ENCODE measurements at regions not wholly inside any gene's neighbourhood (a gene's known extent, or its start where the extent isn't known, plus 50 kb on each side); places are given as distances from the start of the nearest gene placed in this dataset.

DNA sequence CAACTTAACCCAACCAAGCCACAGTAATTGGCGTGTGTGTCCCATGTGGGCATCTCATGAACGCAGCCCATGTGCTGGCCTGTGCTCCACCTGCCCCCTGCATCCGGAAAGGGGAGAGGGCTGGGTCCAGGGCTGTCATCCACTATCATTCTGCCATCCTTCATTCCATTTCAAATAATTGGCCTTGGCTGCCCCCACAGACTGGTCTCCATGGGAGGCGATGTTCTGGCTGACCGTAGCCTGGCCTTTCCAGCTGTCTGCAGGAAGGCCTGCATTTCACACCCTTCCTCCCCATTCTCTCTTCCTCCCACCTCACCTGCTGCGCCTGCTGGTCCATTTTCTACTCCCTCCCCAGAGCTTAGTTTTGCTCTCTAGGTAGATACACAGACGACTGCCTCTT lies 442.8 kb downstream of the COG6 start:
- CTCF ChIA-PET = no interaction called here
- POLR2A ChIA-PET = no interaction called here
- TF ChIP-seq FOXK2 (IDR thresholded peaks at IDR 0.05) = no peak
- no peak for DNase-seq (ENCODE audit: extremely low spot score)

DNA sequence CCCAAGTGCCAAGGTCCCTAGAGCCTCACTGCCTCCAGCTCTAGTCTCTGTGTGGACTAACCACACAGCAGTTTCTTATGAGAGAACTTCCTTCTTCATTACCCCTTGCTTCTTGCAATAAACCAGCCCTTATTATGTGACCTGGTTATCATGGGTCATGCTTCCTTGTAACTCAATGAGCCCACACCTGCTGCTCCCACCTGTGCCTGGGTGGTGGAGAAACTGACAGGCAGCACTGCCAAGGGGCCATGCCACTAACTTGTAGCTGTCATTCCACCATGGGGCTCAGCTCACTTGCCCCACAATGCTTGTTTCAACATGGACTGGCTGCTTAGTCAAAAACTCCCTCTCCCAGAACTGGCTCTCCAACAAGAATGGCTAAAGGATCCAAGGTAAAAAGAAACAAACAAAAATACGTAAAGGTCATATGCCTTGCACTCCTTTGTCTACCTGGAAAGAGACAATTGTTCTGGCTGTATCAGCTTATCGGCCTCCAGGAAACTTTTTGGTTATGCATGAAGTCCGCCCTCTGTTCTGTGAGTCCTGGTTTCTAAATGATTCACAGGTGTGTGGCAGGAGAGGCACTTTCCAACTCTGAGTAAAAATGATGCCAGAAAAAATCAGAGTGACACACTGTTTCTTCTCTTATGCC lies 446.4 kb downstream of the COG6 start:
- no peak for TF ChIP-seq FOXA1 (IDR thresholded peaks at IDR 0.05)
- TF ChIP-seq L3MBTL2 (conservative IDR thresholded peaks at IDR 0.05) = no peak
- no peak for TF ChIP-seq FOXM1 (IDR thresholded peaks at IDR 0.05; ENCODE audit: borderline replicate concordance)
- TF ChIP-seq LEF1 (IDR thresholded peaks at IDR 0.05; ENCODE audit: borderline replicate concordance) = no peak
- no peak for TF ChIP-seq CTBP1 (IDR thresholded peaks at IDR 0.05; ENCODE audit: borderline replicate concordance)
- TF ChIP-seq BHLHE40 (IDR thresholded peaks at IDR 0.05; ENCODE audit: borderline replicate concordance) = no peak
- TF ChIP-seq, protein P1, sequence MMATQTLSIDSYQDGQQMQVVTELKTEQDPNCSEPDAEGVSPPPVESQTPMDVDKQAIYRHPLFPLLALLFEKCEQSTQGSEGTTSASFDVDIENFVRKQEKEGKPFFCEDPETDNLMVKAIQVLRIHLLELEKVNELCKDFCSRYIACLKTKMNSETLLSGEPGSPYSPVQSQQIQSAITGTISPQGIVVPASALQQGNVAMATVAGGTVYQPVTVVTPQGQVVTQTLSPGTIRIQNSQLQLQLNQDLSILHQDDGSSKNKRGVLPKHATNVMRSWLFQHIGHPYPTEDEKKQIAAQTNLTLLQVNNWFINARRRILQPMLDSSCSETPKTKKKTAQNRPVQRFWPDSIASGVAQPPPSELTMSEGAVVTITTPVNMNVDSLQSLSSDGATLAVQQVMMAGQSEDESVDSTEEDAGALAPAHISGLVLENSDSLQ (IDR thresholded peaks at IDR 0.05) = no peak
- no peak for TF ChIP-seq TARDBP (IDR thresholded peaks at IDR 0.05)
- TF ChIP-seq ZNF384 (IDR thresholded peaks at IDR 0.05) = no peak
- no peak for TF ChIP-seq SP1 (IDR thresholded peaks at IDR 0.05)
- TF ChIP-seq HDGF (IDR thresholded peaks at IDR 0.05; ENCODE audit: borderline replicate concordance) = no peak
- no peak for TF ChIP-seq FOXK2 (IDR thresholded peaks at IDR 0.05)
- TF ChIP-seq ELF4 (IDR thresholded peaks at IDR 0.05) = no peak
- no peak for TF ChIP-seq ARNT (IDR thresholded peaks at IDR 0.05)
- TF ChIP-seq NFRKB (IDR thresholded peaks at IDR 0.05) = no peak
- no peak for TF ChIP-seq SUZ12 (IDR thresholded peaks at IDR 0.05)
- ChIA-PET POLR2A (no interaction called here), CTCF (no interaction called here)
- DNase-seq (ENCODE audit: extremely low spot score) = no peak

DNA sequence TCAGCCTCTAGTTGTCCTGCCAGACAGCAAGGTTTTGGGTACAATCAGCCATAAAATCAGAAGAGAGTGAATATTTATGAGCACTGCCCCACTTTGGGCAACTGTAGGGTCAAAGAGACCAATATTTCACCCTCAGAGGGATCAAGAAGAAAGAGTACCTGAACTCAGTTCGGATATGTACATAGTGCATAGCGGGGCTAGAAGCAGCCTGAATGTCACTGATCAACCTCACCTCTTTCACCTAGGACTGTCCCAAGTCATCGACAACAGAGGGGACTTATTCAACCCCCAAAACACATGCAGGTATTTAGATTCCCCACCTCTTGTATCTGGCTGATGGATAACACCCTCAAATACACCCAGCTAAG lies 446.9 kb downstream of the COG6 start:
- ChIA-PET POLR2A (no interaction called here), CTCF (no interaction called here)
- no peak for DNase-seq (ENCODE audit: extremely low spot score)
- TF ChIP-seq ARNT (IDR thresholded peaks at IDR 0.05) = no peak
- TF ChIP-seq FOXM1 (IDR thresholded peaks at IDR 0.05; ENCODE audit: borderline replicate concordance) = no peak
- TF ChIP-seq FOXA1 (IDR thresholded peaks at IDR 0.05) = no peak

DNA sequence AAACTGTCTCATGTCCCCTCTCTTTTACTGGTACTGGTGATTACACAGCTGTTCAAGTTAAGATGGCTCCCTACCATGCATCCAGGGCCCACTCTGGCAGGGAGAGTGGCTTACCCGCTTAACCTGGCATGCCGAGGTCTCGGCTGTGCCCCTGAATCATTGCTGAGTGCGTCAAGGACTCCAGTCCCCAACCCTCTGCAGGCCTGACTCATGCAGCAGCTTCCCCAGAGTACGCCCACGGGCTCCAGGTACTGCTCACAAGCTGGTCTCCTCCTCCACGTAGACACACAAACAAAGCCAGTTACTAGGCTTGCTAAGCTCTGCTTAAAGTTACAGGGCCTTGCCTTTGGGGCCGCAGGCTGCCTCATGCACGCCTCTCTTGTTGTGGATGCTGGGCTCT lies 447.4 kb downstream of the COG6 start:
- CTCF ChIA-PET = no interaction called here
- POLR2A ChIA-PET = no interaction called here

DNA sequence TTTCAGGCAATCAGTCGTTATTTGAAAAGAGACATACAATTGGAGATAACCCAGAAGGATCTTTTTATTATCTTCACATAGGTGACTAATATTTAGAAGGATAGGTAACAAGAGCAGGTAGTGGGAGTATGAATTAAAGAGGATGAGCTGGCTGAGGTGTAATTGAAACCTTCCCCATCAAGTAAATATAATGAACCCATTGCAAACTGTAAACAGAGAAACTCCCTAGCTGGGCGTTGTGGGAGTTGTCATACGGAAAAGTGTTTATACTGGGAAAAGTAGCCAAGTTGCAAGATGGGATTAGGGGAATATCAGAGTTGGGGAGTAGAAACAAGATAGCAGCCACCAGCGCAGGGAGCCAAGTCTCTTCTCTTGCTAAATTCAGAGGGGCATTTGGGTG lies 448.4 kb downstream of the COG6 start:
- TF ChIP-seq FOXA1 (IDR thresholded peaks at IDR 0.05) (no peak), ARNT (IDR thresholded peaks at IDR 0.05) (no peak), TARDBP (IDR thresholded peaks at IDR 0.05) (no peak), NFRKB (IDR thresholded peaks at IDR 0.05) (no peak)
- DNase-seq (ENCODE audit: extremely low spot score) = no peak
- ChIA-PET POLR2A (no interaction called here), CTCF (no interaction called here)

More for the DNA sequence above, 447.4 kb downstream of the COG6 start:
- no peak for TF ChIP-seq HDGF (IDR thresholded peaks at IDR 0.05; ENCODE audit: borderline replicate concordance)
- no peak for TF ChIP-seq ARNT (IDR thresholded peaks at IDR 0.05)
- no peak for DNase-seq (ENCODE audit: extremely low spot score)

DNA sequence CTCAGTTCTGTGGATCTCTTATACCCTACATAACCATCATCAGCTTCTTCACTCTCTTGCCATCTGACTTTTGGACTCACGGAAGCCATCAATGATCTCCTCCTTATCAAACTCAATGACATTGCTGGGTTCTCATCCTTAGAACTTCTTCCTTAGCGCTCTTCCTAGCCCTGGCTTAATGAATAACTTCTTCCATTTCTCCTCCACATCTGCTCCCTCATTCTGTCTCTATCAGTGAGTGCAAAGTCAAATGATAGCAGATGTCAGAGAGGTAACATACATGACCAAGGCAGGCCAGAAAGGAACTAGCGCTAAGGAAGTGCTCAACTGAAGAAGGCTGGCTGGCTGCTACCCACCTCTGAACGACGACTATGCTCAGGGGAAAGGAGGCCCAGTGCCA lies 449.8 kb downstream of the COG6 start:
- POLR2A ChIA-PET = no interaction called here
- TF ChIP-seq CTBP1 (IDR thresholded peaks at IDR 0.05; ENCODE audit: borderline replicate concordance) (no peak), FOXK2 (IDR thresholded peaks at IDR 0.05) (no peak), ARNT (IDR thresholded peaks at IDR 0.05) (no peak), L3MBTL2 (conservative IDR thresholded peaks at IDR 0.05) (no peak), ZNF384 (IDR thresholded peaks at IDR 0.05) (no peak), NFRKB (IDR thresholded peaks at IDR 0.05) (no peak), SUZ12 (IDR thresholded peaks at IDR 0.05) (no peak), ELF4 (IDR thresholded peaks at IDR 0.05) (no peak)
- TF ChIP-seq, protein P1 (IDR thresholded peaks at IDR 0.05) = no peak
- CTCF ChIA-PET = no interaction called here
- no peak for DNase-seq (ENCODE audit: extremely low spot score)

DNA sequence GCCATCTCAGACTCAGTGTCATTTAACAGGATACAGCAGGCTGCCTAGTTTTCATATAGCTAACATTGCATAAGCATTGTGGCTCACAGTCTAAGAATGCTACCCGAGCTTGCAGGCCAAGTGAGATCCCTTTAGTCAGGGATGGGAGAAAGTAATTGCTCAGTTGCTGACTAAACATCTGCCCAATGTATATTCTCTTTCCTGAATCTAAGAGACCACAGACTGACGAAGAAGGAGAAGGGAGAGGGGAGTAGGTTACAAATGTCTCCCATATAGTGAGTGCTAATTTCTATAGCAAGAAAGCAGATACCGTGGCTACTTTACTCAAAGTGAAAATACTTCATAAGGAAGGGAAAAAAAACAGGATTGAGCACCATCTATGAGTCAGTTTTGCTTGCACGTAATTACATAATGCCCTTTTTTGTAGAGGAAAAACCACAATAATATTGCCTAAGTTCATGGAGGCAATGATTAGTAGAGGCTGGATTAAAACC lies 453.9 kb downstream of the COG6 start:
- no peak for TF ChIP-seq SP1 (IDR thresholded peaks at IDR 0.05)
- no peak for TF ChIP-seq CTBP1 (IDR thresholded peaks at IDR 0.05; ENCODE audit: borderline replicate concordance)
- TF ChIP-seq BHLHE40 (IDR thresholded peaks at IDR 0.05; ENCODE audit: borderline replicate concordance) = no peak
- TF ChIP-seq HDGF (IDR thresholded peaks at IDR 0.05; ENCODE audit: borderline replicate concordance) = no peak
- TF ChIP-seq ZNF384 (IDR thresholded peaks at IDR 0.05) = no peak
- no peak for TF ChIP-seq ELF4 (IDR thresholded peaks at IDR 0.05)
- TF ChIP-seq LEF1 (IDR thresholded peaks at IDR 0.05; ENCODE audit: borderline replicate concordance) = no peak
- TF ChIP-seq SUZ12 (IDR thresholded peaks at IDR 0.05) = no peak
- ChIA-PET CTCF (no interaction called here), POLR2A (no interaction called here)
- DNase-seq (ENCODE audit: extremely low spot score) = no peak

DNA sequence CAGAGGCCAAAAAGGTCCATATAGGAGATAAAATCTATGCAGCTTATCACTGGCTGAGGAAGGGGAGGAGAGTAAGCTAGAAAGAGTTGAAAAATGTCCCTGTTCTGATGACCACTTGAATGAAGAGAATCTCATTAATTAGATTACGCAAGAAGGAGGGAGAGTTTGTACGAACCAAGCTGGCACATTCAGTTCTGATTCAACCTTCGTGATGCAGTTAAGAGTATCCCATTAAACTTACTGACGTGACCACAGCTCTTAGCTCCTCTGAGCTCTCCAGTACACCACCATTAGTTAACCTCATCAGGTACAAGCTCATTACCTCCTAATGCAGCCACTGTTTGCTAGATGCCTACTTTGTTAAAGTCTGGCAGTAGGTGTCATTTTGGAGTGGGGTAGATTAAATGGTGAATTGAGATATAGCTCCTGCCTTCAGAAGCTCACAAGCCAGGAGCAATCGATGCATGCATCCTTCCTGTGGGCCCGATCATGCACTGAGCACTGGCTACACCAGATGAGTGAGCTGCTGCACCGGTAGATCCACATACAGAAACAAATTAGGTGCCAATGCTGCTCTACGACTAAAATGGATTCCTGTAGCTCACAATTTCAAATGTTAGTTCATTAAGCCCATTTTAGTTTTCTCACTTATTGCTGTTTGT lies 458.3 kb downstream of the COG6 start:
- ChIA-PET POLR2A (no interaction called here), CTCF (no interaction called here)
- no peak for TF ChIP-seq TARDBP (IDR thresholded peaks at IDR 0.05)
- TF ChIP-seq FOXK2 (IDR thresholded peaks at IDR 0.05) = no peak
- no peak for DNase-seq (ENCODE audit: extremely low spot score)
